Muscle of leg (tissue), 3 donors: ENCODE measurements at regions not wholly inside any gene's neighbourhood (a gene's known extent, or its start where the extent isn't known, plus 50 kb on each side); places are given as distances from the start of the nearest gene placed in this dataset.

Experiments
- DNase-seq: peaks from one replicate; pipeline ENCODE4 v3.0.0; 2013
- H3K27ac ChIP-seq: one replicate; pipeline ENCODE4 v1.5.1; 2013; ENCODE audit warnings: mild to moderate bottlenecking, low read length, control low read depth
- H3K27me3 ChIP-seq: one replicate; pipeline ENCODE4 v1.6.1; 2013; ENCODE audit warnings: low read length; ENCODE audit not compliant: control insufficient read depth, insufficient read depth
- H3K36me3 ChIP-seq: one replicate; pipeline ENCODE4 v1.6.1; 2013; ENCODE audit warnings: low read length; ENCODE audit not compliant: control insufficient read depth, insufficient read depth
- H3K4me1 ChIP-seq: one replicate; pipeline ENCODE4 v1.6.1; 2013; ENCODE audit warnings: low read length; ENCODE audit not compliant: control insufficient read depth, insufficient read depth
- H3K4me3 ChIP-seq: one replicate; pipeline ENCODE4 v1.5.1; 2013; ENCODE audit warnings: low read length, control low read depth
- H3K9me3 ChIP-seq: replicated peaks from 2 replicates; pipeline ENCODE4 v1.6.1; 2013; ENCODE audit warnings: low read depth, low read length; ENCODE audit not compliant: control insufficient read depth
- WGBS: methylation state at CpG from one replicate; pipeline ENCODE4 v1.1.5; 2013; ENCODE audit warnings: missing lambda C conversion rate; ENCODE audit not compliant: insufficient coverage; 5-methylcytosine and 5-hydroxymethylcytosine counted together

- no peaks in the 10 kb centered on the region for H3K36me3 ChIP-seq
- H3K27ac ChIP-seq = no peak overlapping the region
- no peak for DNase-seq
- H3K4me1 ChIP-seq = no peaks in the 10 kb centered on the region
- no peaks in the 10 kb centered on the region for H3K27me3 ChIP-seq
- no peak overlapping the region for H3K4me3 ChIP-seq
- H3K9me3 ChIP-seq = no peaks in the 10 kb centered on the region
- WGBS = 87% methylated on average over 4 of the region's 4 CpGs
These were observed 291.1 kb downstream of the GLRX3 start for GRCh38 chr10:130427216-130427722.

DNA sequence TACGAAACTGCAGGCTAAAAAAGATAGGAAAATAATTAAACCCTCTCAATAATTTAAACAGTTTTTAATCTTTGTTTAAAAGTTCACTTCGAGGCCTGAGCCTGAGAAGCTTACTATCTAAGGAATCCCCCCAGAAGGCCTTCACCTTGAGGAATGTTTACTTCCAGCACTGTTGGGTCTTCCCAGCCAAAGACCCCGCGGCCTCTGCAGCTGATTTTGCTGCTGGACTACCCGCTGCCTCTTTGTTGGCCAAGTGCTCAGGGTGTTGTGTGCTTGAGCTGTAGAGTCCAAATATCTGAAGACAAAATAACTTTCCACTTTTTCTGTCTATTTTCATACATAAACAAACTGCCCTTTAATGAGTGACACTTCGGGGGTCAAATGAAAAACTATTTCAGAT, 292.7 kb downstream of the GLRX3 start:
- no peak for DNase-seq
- Histone ChIP-seq H3K27me3 (no peaks in the 10 kb centered on the region), H3K27ac (no peak overlapping the region), H3K9me3 (no peaks in the 10 kb centered on the region), H3K36me3 (no peaks in the 10 kb centered on the region), H3K4me3 (no peak overlapping the region), H3K4me1 (no peaks in the 10 kb centered on the region)
- WGBS = 79% methylated on average over 2 of the region's 6 CpGs

DNA sequence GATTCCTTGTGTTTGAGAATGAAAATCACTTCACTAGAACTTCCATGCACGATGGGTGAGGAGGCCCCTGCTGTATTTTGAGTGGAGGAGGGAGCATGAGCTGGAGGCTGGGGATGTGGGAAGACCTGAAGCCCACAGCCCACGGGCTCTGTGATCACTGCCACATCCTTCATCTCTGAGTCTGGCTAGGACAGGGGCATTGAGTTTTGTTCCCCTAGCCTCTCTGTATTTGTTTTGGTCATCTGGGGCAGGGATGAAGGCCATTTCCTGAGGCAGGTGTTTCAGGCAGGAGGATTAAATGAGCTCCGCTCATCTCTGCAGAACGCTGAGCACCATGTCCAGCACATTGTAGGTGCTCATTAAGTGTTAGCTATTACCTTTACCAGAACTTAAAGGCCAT, 293.6 kb downstream of the GLRX3 start:
- Histone ChIP-seq H3K27ac (no peak overlapping the region), H3K27me3 (no peaks in the 10 kb centered on the region), H3K9me3 (no peaks in the 10 kb centered on the region), H3K36me3 (no peaks in the 10 kb centered on the region), H3K4me3 (no peak overlapping the region), H3K4me1 (no peaks in the 10 kb centered on the region)
- DNase-seq = no peak
- WGBS = 76% methylated on average over 3 of the region's 4 CpGs

GRCh38 chr10:130430291-130430690, 294.1 kb downstream of the GLRX3 start:
- DNase-seq = no peak
- Histone ChIP-seq H3K4me3 (no peak overlapping the region), H3K9me3 (no peaks in the 10 kb centered on the region), H3K27ac (no peak overlapping the region), H3K4me1 (no peaks in the 10 kb centered on the region), H3K36me3 (no peaks in the 10 kb centered on the region), H3K27me3 (no peaks in the 10 kb centered on the region)
- WGBS = 100% methylated on average over 1 of the region's 4 CpGs

GRCh38 chr10:130430852-130431704, 294.9 kb downstream of the GLRX3 start:
- 90% methylated on average over 10 of the region's 15 CpGs for WGBS
- no peak for DNase-seq
- no peaks in the 10 kb centered on the region for H3K27me3 ChIP-seq
- H3K36me3 ChIP-seq = no peaks in the 10 kb centered on the region
- no peak overlapping the region for H3K4me3 ChIP-seq
- no peaks in the 10 kb centered on the region for H3K4me1 ChIP-seq
- H3K9me3 ChIP-seq = no peaks in the 10 kb centered on the region
- no peak overlapping the region for H3K27ac ChIP-seq

GRCh38 chr10:130432271-130432670, 296.1 kb downstream of the GLRX3 start:
- Histone ChIP-seq H3K27ac (no peak overlapping the region), H3K27me3 (no peaks in the 10 kb centered on the region), H3K36me3 (no peaks in the 10 kb centered on the region), H3K9me3 (no peaks in the 10 kb centered on the region), H3K4me3 (no peak overlapping the region), H3K4me1 (no peaks in the 10 kb centered on the region)
- DNase-seq = no peak
- 79% methylated on average over 5 of the region's 7 CpGs for WGBS

DNA sequence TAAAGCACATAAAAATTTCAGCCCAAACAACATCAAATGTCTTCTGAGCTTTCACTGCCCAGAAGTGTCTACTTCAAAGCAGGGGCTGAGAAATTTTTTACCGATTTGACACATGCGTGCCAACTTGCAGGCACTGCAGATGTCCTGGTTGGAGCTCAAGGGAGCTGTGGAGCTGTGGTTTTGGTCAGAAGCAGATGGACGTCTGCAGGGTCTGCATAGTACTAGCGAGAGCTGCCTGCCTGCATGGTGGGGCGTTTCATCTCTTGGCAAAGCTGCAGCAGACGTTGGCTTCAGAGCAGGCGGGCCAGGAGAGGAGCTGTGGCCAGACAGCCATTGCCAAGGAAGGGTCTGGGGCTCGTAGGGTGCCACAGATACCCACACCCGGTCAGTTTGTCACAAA, 296.7 kb downstream of the GLRX3 start:
- WGBS = 71% methylated on average over 9 of the region's 9 CpGs
- Histone ChIP-seq H3K27ac (no peak overlapping the region), H3K36me3 (no peaks in the 10 kb centered on the region), H3K9me3 (no peaks in the 10 kb centered on the region), H3K4me1 (no peaks in the 10 kb centered on the region), H3K4me3 (no peak overlapping the region), H3K27me3 (no peaks in the 10 kb centered on the region)
- DNase-seq = no peak

DNA sequence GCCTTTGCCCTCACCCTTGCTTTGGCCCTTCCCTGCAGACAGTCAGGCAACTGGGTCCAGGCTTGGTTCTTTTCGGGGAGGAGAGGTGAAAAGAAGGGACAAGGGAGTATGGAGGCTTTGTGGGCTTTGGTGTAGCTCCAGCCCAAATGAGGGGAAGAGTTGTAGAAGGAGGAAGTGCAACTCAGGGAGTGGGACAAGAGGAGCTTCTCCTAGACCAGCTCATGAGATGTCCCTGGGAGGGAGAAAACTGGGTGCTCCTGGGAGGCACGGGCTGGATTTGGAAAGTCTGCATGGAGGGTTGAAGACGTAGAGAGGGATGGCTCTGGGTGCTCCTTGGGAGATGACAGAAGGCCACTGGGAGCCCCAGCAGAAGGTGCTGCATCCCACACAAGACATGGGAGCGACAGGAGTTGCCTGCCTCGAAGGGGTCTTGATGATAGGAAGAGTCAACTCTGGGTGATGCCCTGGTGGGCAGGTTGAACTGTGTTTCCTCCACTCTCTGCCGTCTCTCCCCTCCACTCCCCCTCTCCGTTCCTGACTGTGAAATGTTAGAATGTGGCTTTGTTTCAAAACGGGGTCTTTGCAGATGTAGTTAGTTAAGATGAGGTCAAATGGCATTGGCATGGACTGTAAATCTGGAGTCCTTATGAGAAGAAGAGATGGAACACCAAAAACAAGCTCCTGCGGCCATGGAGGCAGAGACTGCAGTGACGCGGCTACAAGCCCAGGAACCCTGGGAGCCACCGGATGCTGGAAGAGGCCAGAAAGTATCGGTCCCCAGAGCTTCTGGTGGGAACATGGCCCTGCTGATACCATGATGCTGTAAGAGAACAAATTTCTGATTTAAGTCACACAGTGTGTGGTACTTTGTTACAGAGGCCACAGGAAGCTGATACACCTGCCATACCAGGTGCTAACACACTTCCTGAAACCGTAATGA, 298.5 kb downstream of the GLRX3 start:
- no peaks in the 10 kb centered on the region for H3K4me1 ChIP-seq
- no peaks in the 10 kb centered on the region for H3K36me3 ChIP-seq
- DNase-seq = no peak
- no peak overlapping the region for H3K27ac ChIP-seq
- H3K9me3 ChIP-seq = no peaks in the 10 kb centered on the region
- H3K4me3 ChIP-seq = no peak overlapping the region
- 73% methylated on average over 8 of the region's 14 CpGs for WGBS
- peaks cover 2% of the 10 kb centered on the region for H3K27me3 ChIP-seq

DNA sequence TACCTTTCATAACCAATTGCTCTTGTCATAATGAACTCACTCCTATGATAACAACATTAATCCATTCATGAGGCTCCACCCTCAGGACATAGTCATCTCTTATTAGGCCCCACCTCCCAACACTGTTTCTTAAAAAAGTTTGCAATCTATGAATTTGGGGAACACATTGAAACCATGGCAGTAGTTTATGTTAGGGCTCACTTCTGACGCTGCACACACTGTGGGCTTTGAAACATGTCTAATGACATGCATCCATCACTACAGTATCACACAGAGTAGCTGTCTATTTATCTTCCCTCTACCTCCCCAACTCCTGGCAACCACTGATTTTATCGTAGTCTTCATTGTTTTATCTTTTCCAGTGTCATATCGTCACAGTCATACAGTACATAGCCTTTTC, 299.8 kb downstream of the GLRX3 start:
- peaks cover 6% of the 10 kb centered on the region for H3K27me3 ChIP-seq
- no peaks in the 10 kb centered on the region for H3K36me3 ChIP-seq
- no peaks in the 10 kb centered on the region for H3K4me1 ChIP-seq
- DNase-seq = no peak
- WGBS = 86% methylated on average over 2 of the region's 3 CpGs
- H3K9me3 ChIP-seq = no peaks in the 10 kb centered on the region
- H3K4me3 ChIP-seq = no peak overlapping the region
- no peak overlapping the region for H3K27ac ChIP-seq

GRCh38 chr10:130438861-130439260, 302.7 kb downstream of the GLRX3 start:
- Histone ChIP-seq H3K4me3 (no peak overlapping the region), H3K36me3 (no peaks in the 10 kb centered on the region), H3K27ac (no peak overlapping the region), H3K27me3 (peaks cover 14% of the 10 kb centered on the region), H3K9me3 (no peaks in the 10 kb centered on the region), H3K4me1 (no peaks in the 10 kb centered on the region)
- no peak for DNase-seq
- 63% methylated on average over 4 of the region's 7 CpGs for WGBS
